SJSA1 (cell line): ENCODE measurements at regions not wholly inside any gene's neighbourhood (a gene's known extent, or its start where the extent isn't known, plus 50 kb on each side); places are given as distances from the start of the nearest gene placed in this dataset.

Experiments
- DNase-seq, 2 experiments: peaks; one replicate each; pipeline ENCODE4 v3.0.0-alpha.2; 2015 to 2020; ENCODE audit warnings: low spot score in 2 of 2, low read depth in 1 of 2
- H3K27ac ChIP-seq: fragments of 250-450 bp; sonication (Bioruptor Pico); 2 replicates; pipeline ENCODE4 v1.5.1; 2020; ENCODE audit warnings: mild to moderate bottlenecking, moderate library complexity
- H3K27me3 ChIP-seq: fragments of 250-450 bp; sonication (Bioruptor Pico); replicated peaks from 2 replicates; pipeline ENCODE4 v1.5.1; 2020; ENCODE audit warnings: mild to moderate bottlenecking, moderate library complexity
- H3K36me3 ChIP-seq: fragments of 250-450 bp; sonication (Bioruptor Pico); 2 replicates; pipeline ENCODE4 v1.5.1; 2020; ENCODE audit warnings: mild to moderate bottlenecking
- H3K4me1 ChIP-seq: fragments of 250-450 bp; sonication (Bioruptor Pico); replicated peaks from 2 replicates; pipeline ENCODE4 v1.6.1; 2021; ENCODE audit warnings: mild to moderate bottlenecking
- H3K4me3 ChIP-seq: fragments of 250-450 bp; sonication (Bioruptor Pico); 2 replicates; pipeline ENCODE4 v1.5.1; 2020; ENCODE audit warnings: mild to moderate bottlenecking
- H3K9me3 ChIP-seq: fragments of 250-450 bp; sonication (Bioruptor Pico); replicated peaks from 2 replicates; pipeline ENCODE4 v1.5.1; 2020; ENCODE audit warnings: mild to moderate bottlenecking

GRCh38 chr7:21099432-21099831 lies 312.7 kb upstream of the SP8 start:
- no peak overlapping the region for H3K4me3 ChIP-seq

GRCh38 chr7:21099955-21100354 lies 313.3 kb upstream of the SP8 start:
- H3K9me3 ChIP-seq = no peaks in the 10 kb centered on the region
- H3K36me3 ChIP-seq = no peaks in the 10 kb centered on the region
- no peaks in the 10 kb centered on the region for H3K27me3 ChIP-seq
- H3K4me3 ChIP-seq = no peak overlapping the region
- H3K27ac ChIP-seq = no peak overlapping the region
- DNase-seq = no peak
- no peaks in the 10 kb centered on the region for H3K4me1 ChIP-seq

More at GRCh38 chr7:21099432-21099831, 312.7 kb upstream of the SP8 start:
- Histone ChIP-seq H3K36me3 (no peaks in the 10 kb centered on the region), H3K4me1 (no peaks in the 10 kb centered on the region), H3K27me3 (no peaks in the 10 kb centered on the region), H3K9me3 (no peaks in the 10 kb centered on the region), H3K27ac (no peak overlapping the region)
- no peak for DNase-seq

- Histone ChIP-seq H3K36me3 (no peaks in the 10 kb centered on the region), H3K4me1 (no peaks in the 10 kb centered on the region), H3K27me3 (no peaks in the 10 kb centered on the region), H3K9me3 (no peaks in the 10 kb centered on the region), H3K4me3 (no peak overlapping the region), H3K27ac (no peak overlapping the region)
- no peak for DNase-seq
Measured at GRCh38 chr7:21101541-21101940, 314.9 kb upstream of the SP8 start.

GRCh38 chr7:21103426-21104123 lies 316.9 kb upstream of the SP8 start:
- H3K9me3 ChIP-seq = no peaks in the 10 kb centered on the region
- no peaks in the 10 kb centered on the region for H3K27me3 ChIP-seq
- no peaks in the 10 kb centered on the region for H3K4me1 ChIP-seq
- no peaks in the 10 kb centered on the region for H3K36me3 ChIP-seq
- no peak overlapping the region for H3K4me3 ChIP-seq
- no peak overlapping the region for H3K27ac ChIP-seq
- DNase-seq = no peak

GRCh38 chr7:21104124-21104500 lies 317.4 kb upstream of the SP8 start:
- Histone ChIP-seq H3K27me3 (no peaks in the 10 kb centered on the region), H3K9me3 (no peaks in the 10 kb centered on the region), H3K27ac (no peak overlapping the region), H3K36me3 (no peaks in the 10 kb centered on the region), H3K4me3 (no peak overlapping the region), H3K4me1 (no peaks in the 10 kb centered on the region)
- no peak for DNase-seq

GRCh38 chr7:21106296-21106732 lies 319.6 kb upstream of the SP8 start:
- no peaks in the 10 kb centered on the region for H3K27me3 ChIP-seq
- no peaks in the 10 kb centered on the region for H3K9me3 ChIP-seq
- no peak overlapping the region for H3K4me3 ChIP-seq
- no peak overlapping the region for H3K27ac ChIP-seq
- DNase-seq = no peak
- no peaks in the 10 kb centered on the region for H3K36me3 ChIP-seq
- no peaks in the 10 kb centered on the region for H3K4me1 ChIP-seq

- no peaks in the 10 kb centered on the region for H3K9me3 ChIP-seq
- no peak overlapping the region for H3K27ac ChIP-seq
- DNase-seq = no peak
- H3K4me3 ChIP-seq = no peak overlapping the region
- H3K4me1 ChIP-seq = no peaks in the 10 kb centered on the region
- H3K27me3 ChIP-seq = no peaks in the 10 kb centered on the region
- no peaks in the 10 kb centered on the region for H3K36me3 ChIP-seq
Measured at GRCh38 chr7:21107101-21107500, 320.4 kb upstream of the SP8 start.

- H3K9me3 ChIP-seq = no peaks in the 10 kb centered on the region
- no peak overlapping the region for H3K27ac ChIP-seq
- no peaks in the 10 kb centered on the region for H3K27me3 ChIP-seq
- DNase-seq = no peak
- H3K4me1 ChIP-seq = no peaks in the 10 kb centered on the region
- H3K4me3 ChIP-seq = no peak overlapping the region
- no peaks in the 10 kb centered on the region for H3K36me3 ChIP-seq
Measured at GRCh38 chr7:21108182-21108581, 319.7 kb upstream of the SP4 start.

GRCh38 chr7:21113609-21114415 lies 314.1 kb upstream of the SP4 start:
- H3K9me3 ChIP-seq = no peaks in the 10 kb centered on the region
- no peaks in the 10 kb centered on the region for H3K4me1 ChIP-seq
- H3K4me3 ChIP-seq = no peak overlapping the region
- H3K27me3 ChIP-seq = peaks cover 4% of the 10 kb centered on the region; the same call in 1 of the 2 replicates
- H3K27ac ChIP-seq = no peak overlapping the region
- no peak for DNase-seq
- H3K36me3 ChIP-seq = no peaks in the 10 kb centered on the region

GRCh38 chr7:21123586-21123985 lies 304.3 kb upstream of the SP4 start:
- no peak for DNase-seq
- Histone ChIP-seq H3K4me1 (no peaks in the 10 kb centered on the region), H3K4me3 (no peak overlapping the region), H3K36me3 (no peaks in the 10 kb centered on the region), H3K27me3 (no peaks in the 10 kb centered on the region), H3K27ac (no peak overlapping the region), H3K9me3 (no peaks in the 10 kb centered on the region)

GRCh38 chr7:21125297-21125696 lies 302.6 kb upstream of the SP4 start:
- Histone ChIP-seq H3K27me3 (no peaks in the 10 kb centered on the region), H3K36me3 (no peaks in the 10 kb centered on the region), H3K9me3 (no peaks in the 10 kb centered on the region), H3K4me1 (no peaks in the 10 kb centered on the region), H3K4me3 (no peak overlapping the region), H3K27ac (no peak overlapping the region)
- no peak for DNase-seq

GRCh38 chr7:21128062-21128817 lies 299.6 kb upstream of the SP4 start:
- no peak overlapping the region for H3K4me3 ChIP-seq
- no peaks in the 10 kb centered on the region for H3K36me3 ChIP-seq
- H3K9me3 ChIP-seq = no peaks in the 10 kb centered on the region
- no peak for DNase-seq
- H3K27me3 ChIP-seq = no peaks in the 10 kb centered on the region
- no peak overlapping the region for H3K27ac ChIP-seq
- no peaks in the 10 kb centered on the region for H3K4me1 ChIP-seq

- Histone ChIP-seq H3K27me3 (no peaks in the 10 kb centered on the region), H3K27ac (no peak overlapping the region), H3K4me3 (no peak overlapping the region), H3K36me3 (no peaks in the 10 kb centered on the region), H3K9me3 (no peaks in the 10 kb centered on the region), H3K4me1 (no peaks in the 10 kb centered on the region)
- DNase-seq = no peak
Measured at GRCh38 chr7:21131897-21132296, 296.0 kb upstream of the SP4 start.

GRCh38 chr7:21134631-21135030 lies 293.3 kb upstream of the SP4 start:
- H3K36me3 ChIP-seq = no peaks in the 10 kb centered on the region
- DNase-seq = no peak
- H3K27ac ChIP-seq = no peak overlapping the region
- H3K9me3 ChIP-seq = no peaks in the 10 kb centered on the region
- 0 out of 2 replicates have a peak, but pooled peaks cover 3% of the 10 kb centered on the region for H3K27me3 ChIP-seq
- H3K4me3 ChIP-seq = no peak overlapping the region
- H3K4me1 ChIP-seq = no peaks in the 10 kb centered on the region
